GM21717 (cell line): ENCODE measurements at regions not wholly inside any gene's neighbourhood (a gene's known extent, or its start where the extent isn't known, plus 50 kb on each side); places are given as distances from the start of the nearest gene placed in this dataset.

Experiments
- ATAC-seq: cut with Tn5 transposase; IDR thresholded peaks from one replicate; pipeline ENCODE4 v1.9.1; 2021; ENCODE audit warnings: mild to moderate bottlenecking, moderate library complexity; ENCODE audit not compliant: unreplicated experiment

DNA sequence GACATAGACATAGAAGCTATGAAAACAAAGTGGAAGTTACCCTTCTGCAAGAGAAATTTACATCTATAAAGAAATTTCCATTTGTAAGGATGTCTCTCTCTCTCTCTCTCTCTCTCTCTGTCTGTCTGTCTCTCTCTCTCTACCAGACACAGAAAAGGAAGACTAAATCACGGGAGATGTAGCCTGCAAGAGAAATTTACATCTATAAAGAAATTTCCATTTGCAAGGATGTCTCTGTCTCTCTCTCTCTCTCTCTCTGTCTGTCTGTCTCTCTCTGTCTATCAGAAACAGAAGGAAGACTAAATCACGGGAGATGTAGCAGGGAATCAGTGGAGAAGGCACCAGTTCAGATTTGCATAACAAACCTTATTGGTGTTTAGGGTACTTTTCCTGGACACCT, 65.6 kb upstream of the CTSO start:
- ATAC-seq, result no peak

DNA sequence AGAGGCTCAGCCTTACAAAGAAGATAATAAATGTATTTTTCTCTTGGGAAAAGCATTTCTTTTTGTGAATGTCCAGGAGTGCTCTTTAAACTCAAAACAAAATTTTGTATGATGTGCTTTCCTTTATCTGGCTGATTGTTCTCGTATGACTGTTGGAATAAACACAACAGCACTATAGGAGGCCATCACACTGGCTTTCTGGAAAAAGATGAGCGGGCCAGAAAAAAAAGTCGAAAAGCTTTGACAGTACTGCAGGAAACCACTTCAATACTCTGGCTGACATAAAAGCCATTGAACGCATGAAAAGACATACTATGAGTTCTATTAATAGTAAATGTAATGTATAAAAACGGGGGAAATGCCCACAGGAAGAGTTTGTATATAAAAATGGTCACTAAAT, 64.7 kb upstream of the CTSO start:
- ATAC-seq, result no peak

DNA sequence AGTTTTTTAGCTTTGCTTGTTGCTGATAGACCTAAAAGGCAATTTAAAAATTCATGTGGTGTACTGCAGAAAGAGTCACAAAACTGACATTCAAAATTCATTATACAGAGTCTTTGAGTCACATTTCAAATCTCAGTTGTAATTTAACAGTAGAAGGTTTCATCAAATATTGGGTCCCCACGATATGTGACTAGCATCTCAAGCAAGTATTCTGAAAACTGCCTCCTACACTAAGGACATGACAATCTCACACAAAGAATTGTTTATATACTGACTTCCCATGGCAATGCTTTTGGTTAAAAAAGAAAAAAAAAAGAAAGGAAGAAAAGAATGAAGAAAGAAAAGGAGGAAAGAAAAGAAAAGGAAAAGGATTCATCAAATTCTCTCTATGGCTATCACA, 62.1 kb upstream of the CTSO start:
- no peak for ATAC-seq

DNA sequence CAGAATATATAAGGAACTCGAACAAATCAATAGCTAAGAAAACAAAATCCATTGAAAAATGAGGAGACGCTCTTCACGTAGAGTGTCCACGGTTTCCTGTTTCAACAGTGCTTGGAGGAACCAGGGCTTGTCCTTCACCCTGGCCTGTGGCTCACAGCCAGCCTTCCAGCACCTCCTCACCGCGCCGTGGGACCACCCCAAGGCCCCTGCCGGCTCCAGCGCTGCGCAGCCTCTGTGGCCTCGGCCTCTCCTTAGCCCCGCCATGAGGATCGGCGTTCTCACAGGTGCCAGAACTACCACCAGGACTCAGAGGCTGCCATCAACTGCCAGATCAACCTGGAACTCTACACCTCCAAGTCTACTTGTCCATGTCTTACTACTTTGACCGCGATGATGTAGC, 52.5 kb upstream of the CTSO start:
- ATAC-seq, result no peak
